ENCODE measurements at regions not wholly inside any gene's neighbourhood (a gene's known extent, or its start where the extent isn't known, plus 50 kb on each side); places are given as distances from the start of the nearest gene placed in this dataset.

GRCh38 chr6:141041596-141042087, 1091.1 kb upstream of the GJE1 start:
- no peak for TF ChIP-seq CTCF (IDR thresholded peaks at IDR 0.05; ENCODE audit: low read depth, low read length)
- no peak for TF ChIP-seq MYC (IDR thresholded peaks at IDR 0.05; ENCODE audit: low read depth, low read length)
